GM18499 (cell line): ENCODE measurements at regions not wholly inside any gene's neighbourhood (a gene's known extent, or its start where the extent isn't known, plus 50 kb on each side); places are given as distances from the start of the nearest gene placed in this dataset.
"Not testable (repeated sequence)": the region's sequence is repeated elsewhere in the genome, so short reads cannot be mapped to it uniquely, and the experiment has no call there.

ENCODE experiments used
- ATAC-seq: cut with Tn5 transposase; IDR thresholded peaks from one replicate; pipeline ENCODE4 v1.9.1; 2021; ENCODE audit warnings: moderate number of reproducible peaks; ENCODE audit not compliant: insufficient read depth, unreplicated experiment

DNA sequence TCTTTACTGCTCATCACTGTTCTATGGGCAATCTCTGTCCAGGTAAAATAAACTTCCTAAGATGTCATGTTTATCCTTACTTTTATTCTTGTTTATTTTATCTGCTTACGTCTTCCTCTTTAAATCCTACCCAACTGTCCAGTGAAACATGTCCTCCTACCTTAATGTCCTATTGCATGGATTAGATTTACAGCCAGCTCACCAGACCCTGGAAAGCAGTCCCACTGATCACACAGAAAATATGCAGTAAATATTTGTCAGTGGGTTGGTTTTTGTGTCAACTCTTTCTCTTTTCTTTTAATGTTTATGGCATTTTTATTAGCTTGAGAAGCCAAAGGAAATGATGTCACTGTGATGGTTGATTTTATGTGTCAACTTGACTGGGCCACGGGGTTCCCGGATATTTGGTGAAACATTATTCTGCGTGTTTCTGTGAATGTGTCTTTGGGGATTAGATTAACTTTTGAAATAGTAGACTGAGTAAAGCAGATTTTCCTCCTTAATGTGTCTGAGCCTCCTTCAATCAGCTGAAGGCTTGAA lies 258.3 kb downstream of the SRGAP2C start:
- ATAC-seq = no peak

DNA sequence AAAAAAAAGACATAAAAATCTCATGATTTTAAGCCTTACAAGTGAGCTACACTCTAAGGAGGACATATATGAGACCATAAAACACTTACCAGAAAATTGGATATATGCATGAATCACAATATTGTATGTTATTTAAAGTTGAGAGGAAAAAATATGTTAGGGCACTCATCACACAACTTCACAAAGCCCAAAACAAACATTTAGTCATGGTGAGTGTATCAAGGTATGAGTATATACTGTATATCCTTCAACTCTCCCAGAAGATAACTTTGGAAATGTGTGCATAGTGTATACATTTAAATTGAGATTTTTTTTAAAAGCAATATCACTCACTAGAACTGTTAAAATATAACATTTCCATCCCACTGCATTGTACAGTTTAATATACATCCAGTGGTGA lies 259.3 kb downstream of the SRGAP2C start:
- ATAC-seq = no peak

DNA sequence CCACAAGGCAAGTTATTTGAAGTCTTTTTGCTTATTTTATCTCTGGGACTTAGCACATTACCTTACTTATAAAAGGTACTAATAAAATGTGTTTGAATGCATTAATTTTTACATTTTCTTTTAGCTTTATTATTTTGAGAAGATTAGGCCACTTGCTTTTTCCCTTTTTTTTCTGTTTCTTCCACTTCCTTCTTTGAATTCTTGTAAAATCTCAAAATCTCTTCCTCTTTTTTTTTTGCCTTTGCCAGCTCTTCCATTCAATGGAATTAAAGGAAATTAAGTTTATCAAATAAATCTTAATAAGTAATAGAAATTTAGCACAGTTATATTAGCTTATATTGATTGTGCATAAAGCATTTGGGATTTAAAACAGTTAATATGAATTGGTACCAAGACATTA lies 260.9 kb downstream of the SRGAP2C start:
- ATAC-seq = no peak

DNA sequence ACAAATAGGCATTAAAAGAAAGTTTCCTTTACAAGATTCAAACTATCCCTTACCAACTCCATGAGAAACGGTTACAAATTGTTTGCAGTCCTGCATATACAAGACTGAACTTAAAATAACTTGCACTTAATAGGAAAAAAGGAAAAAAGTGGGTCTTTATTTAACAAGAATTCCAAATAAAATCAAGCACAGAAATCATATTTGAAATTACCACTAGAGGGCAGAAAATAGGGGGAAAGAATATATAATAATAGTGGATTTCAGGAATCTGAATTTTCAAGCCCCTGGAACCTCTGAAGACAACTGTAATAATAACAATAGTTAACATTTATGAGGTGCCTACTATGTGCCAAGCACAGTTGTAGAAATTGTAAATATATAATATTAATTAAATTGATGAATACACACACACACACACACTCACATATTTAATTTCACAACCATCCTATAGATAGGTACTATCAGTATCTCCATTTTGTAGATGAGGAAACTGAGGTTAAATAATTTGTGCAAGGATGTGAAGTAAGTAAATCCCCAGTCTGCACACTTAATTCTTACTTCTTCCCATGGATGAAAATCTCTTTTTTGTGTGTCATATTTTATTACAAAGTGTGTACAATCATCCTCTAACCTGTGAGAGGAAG lies 262.6 kb downstream of the SRGAP2C start:
- not testable (repeated sequence) for ATAC-seq

DNA sequence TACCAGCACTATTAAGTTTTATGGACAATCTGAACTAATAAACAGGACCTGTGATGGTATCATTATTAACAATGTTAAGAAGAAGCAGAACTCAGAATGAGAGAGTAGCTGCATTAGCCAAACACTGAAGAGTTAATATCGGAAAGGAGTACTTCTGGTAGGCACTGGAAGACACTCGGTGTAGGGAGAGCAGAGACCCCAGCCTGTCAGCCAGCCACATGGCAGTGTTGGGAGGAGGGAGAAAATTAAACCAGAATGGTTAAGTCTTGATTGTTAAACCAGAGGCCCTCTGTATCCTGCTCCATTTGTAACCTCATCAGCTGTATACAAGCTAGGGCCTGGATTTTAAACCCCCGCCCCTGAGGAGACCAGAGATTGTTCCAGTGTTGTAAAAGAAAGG lies 263.3 kb downstream of the SRGAP2C start:
- not testable (repeated sequence) for ATAC-seq

DNA sequence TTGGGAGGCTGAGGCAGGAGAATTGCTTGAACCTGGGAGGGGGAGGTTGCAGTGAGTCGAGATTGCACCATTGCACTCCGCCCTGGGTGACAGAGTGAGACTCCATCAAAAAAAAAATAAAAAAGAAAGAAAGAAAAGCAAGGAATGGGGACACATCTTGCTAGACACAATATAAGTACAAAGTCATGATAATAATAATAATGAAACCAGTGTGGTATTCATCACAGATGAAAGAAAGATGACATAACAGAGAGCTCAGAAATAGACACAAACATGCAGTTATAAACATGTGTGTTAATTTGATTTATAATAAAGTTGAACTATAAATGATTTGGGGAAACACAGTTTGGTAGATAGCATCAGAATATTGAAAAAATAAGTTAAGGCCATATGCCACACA lies 264.1 kb downstream of the SRGAP2C start:
- ATAC-seq = no peak

DNA sequence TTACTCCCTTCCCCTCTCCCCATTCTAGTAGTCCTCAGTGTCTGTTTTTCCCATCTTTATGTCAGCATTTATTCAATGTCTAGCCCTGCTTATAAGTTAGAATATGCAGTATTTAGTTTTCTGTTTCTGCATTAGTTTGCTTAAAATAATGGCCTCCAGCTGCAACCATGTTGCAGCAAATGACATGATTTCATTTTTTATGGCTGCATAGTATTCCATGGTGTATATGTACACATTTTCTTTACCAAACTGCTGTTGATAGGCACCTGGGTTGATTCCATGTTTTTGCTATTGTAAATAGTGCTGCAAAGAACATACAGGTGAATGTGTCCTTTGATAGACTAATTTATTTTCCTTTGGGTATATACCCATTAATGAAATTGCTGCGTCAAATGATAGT lies 267.7 kb downstream of the SRGAP2C start:
- ATAC-seq = no peak

DNA sequence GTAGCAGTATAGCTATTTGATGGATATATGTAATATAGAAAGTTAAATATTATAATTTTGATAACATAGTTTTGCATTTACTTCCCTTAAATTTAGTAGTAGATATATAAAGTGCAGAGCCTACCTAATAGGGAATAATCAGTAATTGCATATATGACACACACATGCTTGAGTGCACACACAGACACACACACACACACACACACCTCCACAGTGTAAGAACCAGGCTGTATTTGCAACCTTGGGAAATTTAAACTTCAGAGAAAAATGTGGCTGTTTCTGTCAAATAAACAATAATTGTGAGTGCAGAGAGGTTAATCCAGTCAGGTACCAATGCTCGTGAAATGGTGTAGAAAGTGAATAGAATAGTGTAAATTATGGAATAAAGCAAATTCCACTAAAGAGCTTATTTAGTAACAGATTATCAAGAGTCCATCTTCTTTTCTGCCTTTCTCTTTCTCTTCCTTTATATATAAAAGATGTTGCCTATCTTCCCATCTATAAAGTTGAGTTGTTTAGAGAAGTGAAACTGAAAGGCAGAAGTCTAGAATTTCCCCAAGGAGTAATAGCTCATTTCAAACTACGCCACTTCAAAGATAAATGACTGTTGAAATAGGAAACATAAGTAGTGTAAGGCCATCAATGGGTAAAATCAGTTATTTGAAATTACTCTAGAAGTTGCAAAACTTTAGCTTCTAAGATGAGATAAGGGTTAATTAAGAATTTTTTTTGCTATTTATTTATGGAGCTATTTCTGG lies 273.7 kb downstream of the SRGAP2C start:
- ATAC-seq = peak; percentile 100

DNA sequence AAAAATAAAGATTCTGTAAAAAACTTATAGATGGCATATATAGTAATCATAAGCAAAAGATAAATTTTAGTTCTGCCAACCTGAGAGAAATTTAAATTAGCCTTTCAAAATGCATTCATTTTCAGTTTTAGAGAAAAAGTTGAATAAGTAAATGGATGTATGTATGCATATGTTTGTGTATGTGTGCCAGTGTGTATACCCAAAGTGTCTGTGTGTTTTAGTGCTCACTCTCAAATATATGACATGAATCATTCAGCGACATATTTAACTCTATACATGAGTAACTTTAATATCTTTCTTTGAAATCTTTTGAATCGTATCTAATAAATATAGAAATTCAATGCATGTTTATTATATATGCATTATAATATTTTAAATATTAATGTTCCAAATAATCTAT lies 274.5 kb downstream of the SRGAP2C start:
- ATAC-seq = no peak

DNA sequence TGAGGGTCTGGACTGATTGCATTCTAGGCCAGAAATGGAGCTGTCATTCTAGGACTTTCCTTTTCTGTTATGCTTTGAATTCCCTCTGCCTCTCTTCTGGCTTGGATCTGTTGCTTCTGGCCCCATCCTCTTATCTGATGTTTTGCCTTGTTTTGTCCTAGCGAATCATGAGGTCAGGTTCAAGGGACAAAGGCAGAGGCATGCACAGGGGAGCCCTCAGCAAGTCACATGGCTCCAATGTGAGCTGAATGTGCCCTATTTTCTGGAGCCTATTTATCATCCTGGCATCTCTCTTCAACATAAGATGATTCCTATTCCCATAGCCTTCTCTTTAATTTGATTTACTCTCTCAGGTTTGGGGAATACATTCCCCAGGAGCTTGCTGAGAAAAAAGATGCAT lies 284.6 kb downstream of the SRGAP2C start:
- ATAC-seq = not testable (repeated sequence)

DNA sequence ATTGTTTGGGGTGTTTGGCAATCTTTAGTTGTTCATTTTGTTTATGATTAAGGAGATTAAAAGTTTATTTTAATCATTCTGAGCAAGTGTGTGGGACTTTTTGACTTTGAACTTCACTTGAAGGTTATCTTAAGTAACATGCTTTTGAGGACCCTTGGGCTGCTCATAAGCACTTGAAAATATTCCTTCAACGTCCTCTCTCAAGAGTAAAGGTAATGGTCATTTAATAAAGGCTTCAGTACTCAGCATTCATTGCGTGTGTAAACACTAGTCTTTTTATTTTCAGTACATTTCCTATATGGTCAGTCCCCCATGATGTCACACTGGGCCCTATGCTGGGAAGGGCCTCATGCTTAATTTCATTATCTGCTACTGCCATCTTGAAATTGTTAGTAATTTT lies 285.6 kb downstream of the SRGAP2C start:
- not testable (repeated sequence) for ATAC-seq

DNA sequence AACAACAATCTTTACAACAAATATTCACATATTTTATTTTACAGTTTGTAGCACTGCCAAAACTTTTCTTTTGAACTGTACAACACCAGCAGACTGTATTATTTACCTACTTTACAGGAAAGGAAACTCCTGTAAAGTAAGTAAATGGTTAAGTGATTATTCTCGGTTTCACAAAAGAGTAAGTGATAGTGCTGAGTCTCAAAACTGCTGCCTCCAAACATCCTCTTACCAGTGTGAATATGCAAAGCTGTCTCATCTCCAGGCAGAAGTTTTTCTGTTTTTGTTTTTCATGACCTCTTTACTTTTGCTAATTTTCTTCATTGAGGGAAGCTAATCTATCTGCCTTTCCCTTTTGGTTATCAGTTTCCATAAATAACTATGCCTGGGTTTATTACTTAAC lies 286.7 kb downstream of the SRGAP2C start:
- peak; percentile 89 for ATAC-seq

DNA sequence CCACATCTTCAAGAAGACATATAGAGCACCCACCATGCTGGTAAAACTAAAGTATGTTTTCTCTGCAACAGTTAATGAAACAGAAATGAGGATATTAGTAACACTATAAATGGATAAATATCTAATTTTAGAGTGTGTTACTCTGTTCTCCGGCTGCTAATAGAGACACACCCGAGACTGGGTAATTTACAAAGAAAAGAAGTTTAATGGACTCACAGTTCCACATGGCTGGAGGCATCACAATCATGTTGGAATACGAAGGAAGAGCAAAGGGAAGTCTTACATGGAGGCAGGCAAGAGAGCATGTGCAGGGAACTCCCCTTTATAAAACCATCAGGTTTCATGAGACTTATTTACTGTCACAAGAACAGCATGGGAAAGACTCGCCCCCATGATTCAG lies 287.2 kb downstream of the SRGAP2C start:
- ATAC-seq = no peak

DNA sequence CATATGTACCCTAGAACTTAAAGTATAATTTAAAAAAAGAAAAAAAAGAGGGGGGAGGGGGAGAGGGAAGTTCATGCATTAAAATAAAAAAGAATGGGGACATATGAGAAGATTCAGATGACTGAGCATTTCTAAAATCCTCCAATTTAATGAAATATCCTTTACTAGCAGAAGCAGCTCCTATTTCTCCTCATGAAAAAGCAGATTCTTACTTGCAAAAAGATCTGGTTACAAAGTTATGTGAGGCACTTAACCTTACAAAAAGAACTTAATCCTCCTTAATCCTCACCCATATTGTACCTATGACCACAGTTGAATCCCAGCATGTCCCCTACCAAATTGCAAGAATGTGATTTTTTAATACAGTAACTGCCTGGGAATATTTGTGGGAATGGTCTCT lies 298.5 kb downstream of the SRGAP2C start:
- ATAC-seq = no peak

DNA sequence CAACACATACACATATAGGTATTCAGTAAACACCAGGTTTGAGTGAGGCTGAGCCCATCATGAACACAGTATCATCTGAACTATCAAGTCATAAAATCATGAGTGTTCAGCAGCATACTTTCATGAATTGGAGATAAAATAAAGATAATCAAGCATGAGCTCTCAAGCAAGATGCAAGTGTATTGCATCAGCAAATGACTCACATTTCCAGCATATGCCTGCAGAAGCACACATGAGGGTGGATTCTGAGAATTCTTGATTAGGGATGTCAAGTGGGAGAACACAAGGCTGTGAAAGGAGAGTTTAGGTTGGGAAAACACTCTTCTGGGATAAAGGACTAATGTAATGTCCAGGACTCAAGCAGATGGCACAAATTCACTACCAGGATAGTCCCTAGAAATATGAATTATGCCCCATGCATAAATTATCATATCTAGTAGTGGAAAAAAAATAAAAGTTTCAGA lies 299.2 kb downstream of the SRGAP2C start:
- ATAC-seq = no peak

DNA sequence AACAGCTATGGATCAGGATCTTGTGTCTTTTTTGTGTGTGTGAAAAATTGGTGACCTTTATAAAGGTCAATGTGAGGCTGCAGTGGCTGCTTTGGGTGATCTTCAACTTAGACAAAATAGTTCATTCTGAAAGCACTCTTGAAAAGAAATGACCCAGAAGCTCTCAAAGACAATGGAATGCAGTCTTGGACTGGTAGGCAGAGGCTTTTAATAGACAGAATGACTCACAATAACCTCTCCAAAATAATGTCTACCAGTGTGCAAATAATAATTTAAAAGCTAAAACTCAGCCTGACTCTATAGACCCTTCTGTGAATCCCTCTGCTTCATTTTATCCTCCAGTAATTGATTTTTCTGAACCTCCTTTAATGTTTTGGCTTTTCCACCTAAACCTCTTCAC lies 310.0 kb downstream of the SRGAP2C start:
- not testable (repeated sequence) for ATAC-seq

DNA sequence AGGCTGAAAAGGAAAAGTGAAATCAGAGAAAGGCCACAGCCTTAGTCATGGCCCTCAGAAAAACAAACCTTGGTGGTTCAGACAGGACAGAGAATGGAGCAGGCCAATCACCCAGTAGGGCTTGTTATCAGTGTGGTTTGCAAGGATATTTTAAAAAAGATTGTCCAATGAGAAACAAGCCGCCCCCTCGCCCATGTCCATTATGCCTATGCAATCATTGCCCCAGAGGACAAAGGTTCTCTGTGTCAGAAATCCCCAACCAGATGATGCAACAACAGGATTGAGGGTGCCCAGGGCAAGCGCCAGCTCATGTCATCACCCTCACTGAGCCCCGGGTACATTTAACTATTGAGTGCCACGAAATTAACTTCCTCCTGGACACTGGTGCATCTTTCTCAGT lies 326.7 kb downstream of the SRGAP2C start:
- ATAC-seq = not testable (repeated sequence)

DNA sequence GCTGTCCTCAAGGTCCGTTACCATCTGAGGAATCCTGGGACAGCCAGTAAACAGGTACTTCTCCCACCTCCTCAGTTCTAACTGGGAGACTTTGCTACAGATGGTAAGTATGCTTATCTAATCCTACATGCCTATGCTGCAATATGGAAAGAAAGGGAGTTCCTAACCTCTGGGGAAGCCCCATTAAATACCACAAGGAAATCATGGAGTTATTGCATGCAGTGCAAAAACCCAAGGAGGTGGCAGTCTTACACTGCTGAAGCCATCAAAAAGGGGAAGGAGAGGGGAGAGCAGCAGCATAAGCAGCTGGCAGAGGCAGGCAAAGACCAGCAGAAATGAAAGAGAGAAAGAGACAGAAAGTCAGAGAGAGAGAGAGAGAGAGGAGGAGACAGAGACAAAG lies 327.1 kb downstream of the SRGAP2C start:
- not testable (repeated sequence) for ATAC-seq

DNA sequence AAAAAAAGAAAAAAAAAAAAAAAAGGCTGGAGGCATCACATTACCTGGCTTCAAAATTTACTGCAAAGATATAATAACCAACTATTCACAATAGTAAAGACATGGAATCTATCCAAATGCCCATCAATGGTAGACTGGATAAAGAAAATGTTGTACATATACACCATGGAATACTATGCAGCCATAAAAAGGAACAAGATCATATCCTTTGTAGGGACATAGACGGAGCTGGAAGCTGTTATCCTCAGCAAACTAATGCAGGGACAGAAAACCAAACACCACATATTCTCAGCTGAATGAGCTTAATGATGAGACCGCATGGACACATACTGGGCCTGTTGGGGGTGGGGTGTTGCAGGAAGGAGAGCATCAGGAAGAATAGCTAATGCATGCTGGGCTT lies 330.5 kb downstream of the SRGAP2C start:
- ATAC-seq = no peak

DNA sequence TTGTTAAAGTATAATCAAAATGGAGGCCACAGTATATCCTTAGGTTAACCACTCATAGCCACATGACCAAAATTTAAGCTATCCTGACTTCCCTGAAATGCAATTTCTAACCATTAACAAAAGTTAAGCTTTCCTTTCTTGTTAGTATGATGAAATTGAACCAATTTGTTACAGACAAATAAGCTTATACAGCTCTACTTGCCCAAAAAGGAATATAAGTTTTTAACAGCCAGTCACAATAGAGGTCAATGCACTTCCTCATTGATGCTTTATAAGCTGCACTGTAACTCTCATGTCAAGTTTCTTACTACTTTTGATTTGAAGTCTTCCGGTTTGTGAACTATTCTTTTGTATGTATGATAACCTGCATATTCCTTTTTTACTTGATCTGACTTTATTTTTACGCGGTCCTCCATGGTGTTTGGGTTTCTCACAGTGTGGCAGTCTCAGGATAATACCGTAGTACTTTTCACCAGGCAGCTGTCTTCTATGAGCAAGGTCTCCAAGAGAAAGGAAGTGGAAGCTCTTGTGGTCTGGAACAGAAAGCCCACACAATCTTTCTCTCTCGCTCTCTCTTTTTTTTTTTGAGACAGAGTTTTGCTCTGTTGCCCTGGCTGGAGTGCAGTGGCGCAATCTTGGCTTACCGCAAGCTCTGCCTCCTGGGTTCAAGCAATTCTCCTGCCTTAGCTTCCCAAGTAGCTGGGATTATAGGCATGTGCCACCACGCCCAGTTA lies 331.6 kb downstream of the SRGAP2C start:
- peak; percentile 91 for ATAC-seq
